GM12878 (cell line): ENCODE measurements at regions not wholly inside any gene's neighbourhood (a gene's known extent, or its start where the extent isn't known, plus 50 kb on each side); places are given as distances from the start of the nearest gene placed in this dataset.

Experiments used
- ATAC-seq: fragments of 200-7000 bp; cut with Tn5 transposase; 3 replicates; pipeline ENCODE4 v1.9.1; 2020; ENCODE audit warnings: mild to moderate bottlenecking, moderate library complexity
- BruUV-seq: library from RNA; stranded (reverse); fragments of 400-500 nt; replicated peaks from 2 replicates; lab custom pipeline; 2021; lab: Mats Ljungman, UMichigan
- CTCF ChIA-PET: fragments of 300-600 bp; sonication (Branson Sonifier 250); formaldehyde crosslinking; extraction: SDS; loops from one replicate; lab custom pipeline; 2021; ENCODE audit warnings: inconsistent platforms; lab: Yijun Ruan, JAX
- POLR2A ChIA-PET: fragments of 350-600 bp; formaldehyde crosslinking; extraction: SDS; loops from one replicate; lab custom pipeline; 2021; ENCODE audit warnings: inconsistent platforms; lab: Charles Lee
- RAD21 ChIA-PET: fragments of 300-600 bp; sonication (Branson Sonifier 250); formaldehyde crosslinking; loops from one replicate; lab custom pipeline; 2023; ENCODE audit warnings: antibody characterized with exemption; ENCODE audit not compliant: unreplicated experiment; lab: Charles Lee
- SMC1A ChIA-PET: fragments of 300-600 bp; sonication (Branson Sonifier 250); formaldehyde crosslinking; loops from one replicate; lab custom pipeline; 2023; ENCODE audit not compliant: unreplicated experiment, uncharacterized antibody; lab: Charles Lee
- DNase-seq: peaks from one replicate; pipeline ENCODE4 v3.0.0-alpha.2; 2011; ENCODE audit warnings: low read depth, low spot score
- FAIRE-seq: peaks from 3 replicates; lab custom pipeline; 2011; peaks lifted over from hg19 to GRCh38; lab: Jason Lieb, UNC
- H2AFZ ChIP-seq: 2 replicates; pipeline ENCODE4 v1.6.0; 2011; ENCODE audit warnings: low read depth, low read length, control low read depth; ENCODE audit not compliant: control insufficient read depth
- H3K27ac ChIP-seq: 2 replicates; pipeline ENCODE4 v1.5.1; 2011; ENCODE audit warnings: control low read depth; ENCODE audit not compliant: control insufficient read depth, insufficient read depth
- H3K27me3 ChIP-seq, 2 experiments: replicated peaks in 1 of 2; 2 replicates each; pipeline versions ENCODE4 v1.6.0 to v1.6.1; 2011; ENCODE audit warnings: low read length in 1 of 2; ENCODE audit not compliant: control insufficient read depth in 2 of 2, insufficient read depth in 2 of 2
- H3K36me3 ChIP-seq, 2 experiments: 2 replicates each; pipeline ENCODE4 v1.5.1; 2011; ENCODE audit warnings: low read length in 1 of 2; ENCODE audit not compliant: control insufficient read depth in 2 of 2, insufficient read depth in 2 of 2
- H3K4me1 ChIP-seq: 2 replicates; pipeline ENCODE4 v1.6.1; 2011; ENCODE audit warnings: mild to moderate bottlenecking, low read length, moderate library complexity, mixed read lengths; ENCODE audit not compliant: control insufficient read depth, insufficient read depth
- H3K4me2 ChIP-seq: 2 replicates; pipeline ENCODE4 v1.6.0; 2011; ENCODE audit warnings: control low read depth; ENCODE audit not compliant: control insufficient read depth, insufficient read depth
- H3K4me3 ChIP-seq: fragments of 200-600 bp; sonication (generic); 2 replicates; pipeline ENCODE4 v1.5.1; 2016
- H3K79me2 ChIP-seq: 2 replicates; pipeline ENCODE4 v1.6.0; 2011; ENCODE audit warnings: low read length; ENCODE audit not compliant: control insufficient read depth, insufficient read depth
- H3K9ac ChIP-seq: 2 replicates; pipeline ENCODE4 v1.8.0; 2011; ENCODE audit warnings: low read length, control low read depth, mixed read lengths; ENCODE audit not compliant: control insufficient read depth, insufficient read depth
- H3K9me3 ChIP-seq: replicated peaks from 3 replicates; pipeline ENCODE4 v1.5.1; 2011; ENCODE audit warnings: mild to moderate bottlenecking, low read length; ENCODE audit not compliant: control insufficient read depth, insufficient read depth
- H4K20me1 ChIP-seq: 2 replicates; pipeline ENCODE4 v1.6.0; 2011; ENCODE audit not compliant: control insufficient read depth, insufficient read depth
- ATF7 ChIP-seq: fragments of 450-650 bp; IDR thresholded peaks from 2 replicates; pipeline ENCODE4 v1.6.1; 2016; ENCODE audit warnings: low read depth, mild to moderate bottlenecking
- BCL11A ChIP-seq: IDR thresholded peaks from 2 replicates; pipeline ENCODE4 v1.6.1; 2011; ENCODE audit warnings: low read depth, low read length
- CBX3 ChIP-seq: fragments of 200-600 bp; sonication (generic); IDR thresholded peaks from 2 replicates; pipeline ENCODE4 v1.6.1; 2016; ENCODE audit warnings: low read depth, borderline replicate concordance
- CBX5 ChIP-seq: sonication (generic); IDR thresholded peaks from 2 replicates; pipeline ENCODE4 v1.6.1; 2016; ENCODE audit warnings: low read depth, moderate library complexity, mild to moderate bottlenecking, inconsistent platforms
- KDM1A ChIP-seq: fragments of 200-600 bp; sonication (generic); IDR thresholded peaks from 2 replicates; pipeline ENCODE4 v1.6.1; 2016; ENCODE audit warnings: borderline replicate concordance
- MEF2A ChIP-seq: IDR thresholded peaks from 2 replicates; pipeline ENCODE4 v1.6.1; 2011; ENCODE audit warnings: low read depth, mild to moderate bottlenecking, low read length, moderate library complexity; ENCODE audit not compliant: insufficient read depth
- MLLT1 ChIP-seq: fragments of 450-650 bp; IDR thresholded peaks from 2 replicates; pipeline ENCODE4 v1.6.1; 2016; ENCODE audit warnings: mild to moderate bottlenecking
- MTA2 ChIP-seq: fragments of 450-650 bp; IDR thresholded peaks from 2 replicates; pipeline ENCODE4 v1.6.1; 2016; ENCODE audit warnings: low read depth, mild to moderate bottlenecking, moderate library complexity
- NRF1 ChIP-seq: conservative IDR thresholded peaks from 2 replicates; pipeline ENCODE4 v1.6.1; 2011; ENCODE audit warnings: mild to moderate bottlenecking, low read depth, low read length, improper control_type of control experiment
- PML ChIP-seq: IDR thresholded peaks from 2 replicates; pipeline ENCODE4 v1.6.1; 2012; ENCODE audit warnings: low read length, inconsistent platforms
- POU2F2 ChIP-seq: IDR thresholded peaks from 3 replicates; pipeline ENCODE4 v1.6.1; 2011; ENCODE audit warnings: low read depth, mild to moderate bottlenecking, low read length, borderline replicate concordance
- SP1 ChIP-seq: IDR thresholded peaks from one replicate; pipeline ENCODE4 v1.6.1; 2011; ENCODE audit warnings: low read depth, low read length
- STAT1 ChIP-seq: fragments of 450-650 bp; conservative IDR thresholded peaks from 2 replicates; pipeline ENCODE4 v1.6.1; 2014; ENCODE audit warnings: antibody characterized with exemption, mild to moderate bottlenecking
- USF1 ChIP-seq: IDR thresholded peaks from 2 replicates; pipeline ENCODE4 v1.6.1; 2011; ENCODE audit warnings: borderline replicate concordance, low read depth, mild to moderate bottlenecking, moderate library complexity, mixed read lengths, low read length; ENCODE audit not compliant: insufficient read depth; ENCODE audit errors: extremely low read length
- ZZZ3 ChIP-seq: IDR thresholded peaks from 2 replicates; pipeline ENCODE4 v1.6.1; 2011; ENCODE audit warnings: low read depth; ENCODE audit not compliant: control insufficient read depth, insufficient read length
- WGBS: methylation state at CpG from one replicate; pipeline ENCODE4 v1.1.6; 2016; ENCODE audit warnings: low lambda C conversion rate; ENCODE audit not compliant: insufficient replicate concordance, insufficient coverage; ENCODE audit errors: missing lambda C conversion rate; 5-methylcytosine and 5-hydroxymethylcytosine counted together
- in situ Hi-C: fragments of 300-500 bp; cut with MboI; formaldehyde crosslinking; loops from 9 replicates; pipeline ENCODE4 v1.14.3; 2018; ENCODE audit warnings: mixed read lengths
- intact Hi-C: fragments of 100-400 bp; cut with micrococcal nuclease; formaldehyde crosslinking; loops from one replicate; pipeline ENCODE4 v1.14.2; 2022; ENCODE audit not compliant: unreplicated experiment
- TF ChIP-seq, protein P1 (sequence below): fragments of 450-650 bp; IDR thresholded peaks from 2 replicates; pipeline ENCODE4 v1.6.1; 2017; ENCODE audit warnings: low read depth, mild to moderate bottlenecking, moderate library complexity
- TF ChIP-seq, protein P2 (sequence below): fragments of 450-650 bp; conservative IDR thresholded peaks from 2 replicates; pipeline ENCODE4 v1.6.1; 2017; ENCODE audit warnings: mild to moderate bottlenecking, moderate library complexity

DNA sequence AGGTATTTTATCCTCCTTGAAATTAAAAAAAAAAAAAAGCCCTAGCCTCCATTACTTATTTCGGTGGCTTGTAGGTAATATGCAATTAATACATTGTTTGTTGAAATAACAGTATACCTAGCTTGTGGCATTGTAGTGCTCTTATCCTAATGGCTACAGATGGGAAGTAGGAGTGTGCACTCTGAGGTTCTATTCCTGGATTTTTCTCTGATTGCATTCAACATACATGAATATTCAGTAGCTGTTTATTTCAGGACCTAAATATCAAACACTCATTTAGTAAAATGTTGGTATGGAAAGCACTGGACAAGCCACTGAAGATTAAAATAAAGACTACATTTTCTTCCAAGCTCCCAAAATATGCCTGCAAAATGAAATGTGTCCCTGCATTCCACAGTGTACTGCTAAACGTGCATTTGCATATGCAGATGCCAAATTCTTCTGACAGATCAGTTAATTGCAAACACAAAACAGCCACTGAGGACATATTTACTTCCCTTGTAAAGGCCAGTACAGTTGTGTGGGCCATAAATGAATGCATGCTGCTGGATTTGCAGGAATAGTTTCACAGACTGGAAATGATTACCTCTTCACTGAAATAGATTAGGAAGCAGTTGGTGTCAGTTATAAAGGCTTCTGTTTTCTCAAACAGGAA, 826.1 kb downstream of the PRELID2 start:
- intact Hi-C loops, result no loop called here
- SMC1A ChIA-PET, result no interaction called here
- H3K4me2 ChIP-seq, result no peak overlapping the region
- H2AFZ ChIP-seq, result no peak overlapping the region
- TF ChIP-seq CBX3 (no peak), ZZZ3 (no peak), PML (no peak), MEF2A (no peak), STAT1 (no peak), MLLT1 (no peak), CBX5 (no peak), KDM1A (no peak), BCL11A (no peak), SP1 (no peak), ATF7 (no peak), USF1 (no peak), MTA2 (no peak), POU2F2 (no peak), NRF1 (no peak)
- TF ChIP-seq, protein P1, sequence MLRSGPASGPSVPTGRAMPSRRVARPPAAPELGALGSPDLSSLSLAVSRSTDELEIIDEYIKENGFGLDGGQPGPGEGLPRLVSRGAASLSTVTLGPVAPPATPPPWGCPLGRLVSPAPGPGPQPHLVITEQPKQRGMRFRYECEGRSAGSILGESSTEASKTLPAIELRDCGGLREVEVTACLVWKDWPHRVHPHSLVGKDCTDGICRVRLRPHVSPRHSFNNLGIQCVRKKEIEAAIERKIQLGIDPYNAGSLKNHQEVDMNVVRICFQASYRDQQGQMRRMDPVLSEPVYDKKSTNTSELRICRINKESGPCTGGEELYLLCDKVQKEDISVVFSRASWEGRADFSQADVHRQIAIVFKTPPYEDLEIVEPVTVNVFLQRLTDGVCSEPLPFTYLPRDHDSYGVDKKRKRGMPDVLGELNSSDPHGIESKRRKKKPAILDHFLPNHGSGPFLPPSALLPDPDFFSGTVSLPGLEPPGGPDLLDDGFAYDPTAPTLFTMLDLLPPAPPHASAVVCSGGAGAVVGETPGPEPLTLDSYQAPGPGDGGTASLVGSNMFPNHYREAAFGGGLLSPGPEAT, result no peak
- TF ChIP-seq, protein P2, sequence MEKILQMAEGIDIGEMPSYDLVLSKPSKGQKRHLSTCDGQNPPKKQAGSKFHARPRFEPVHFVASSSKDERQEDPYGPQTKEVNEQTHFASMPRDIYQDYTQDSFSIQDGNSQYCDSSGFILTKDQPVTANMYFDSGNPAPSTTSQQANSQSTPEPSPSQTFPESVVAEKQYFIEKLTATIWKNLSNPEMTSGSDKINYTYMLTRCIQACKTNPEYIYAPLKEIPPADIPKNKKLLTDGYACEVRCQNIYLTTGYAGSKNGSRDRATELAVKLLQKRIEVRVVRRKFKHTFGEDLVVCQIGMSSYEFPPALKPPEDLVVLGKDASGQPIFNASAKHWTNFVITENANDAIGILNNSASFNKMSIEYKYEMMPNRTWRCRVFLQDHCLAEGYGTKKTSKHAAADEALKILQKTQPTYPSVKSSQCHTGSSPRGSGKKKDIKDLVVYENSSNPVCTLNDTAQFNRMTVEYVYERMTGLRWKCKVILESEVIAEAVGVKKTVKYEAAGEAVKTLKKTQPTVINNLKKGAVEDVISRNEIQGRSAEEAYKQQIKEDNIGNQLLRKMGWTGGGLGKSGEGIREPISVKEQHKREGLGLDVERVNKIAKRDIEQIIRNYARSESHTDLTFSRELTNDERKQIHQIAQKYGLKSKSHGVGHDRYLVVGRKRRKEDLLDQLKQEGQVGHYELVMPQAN, result no peak
- no TSS peak for BruUV-seq
- CTCF ChIA-PET, result no interaction called here
- H3K4me1 ChIP-seq, result no peaks in the 10 kb centered on the region
- DNase-seq (no peak), ATAC-seq (no peak), FAIRE-seq (no peak)
- POLR2A ChIA-PET, result no interaction called here
- no peaks in the 10 kb centered on the region for H3K79me2 ChIP-seq
- in situ Hi-C loops, result no loop called here
- no peak overlapping the region for H3K4me3 ChIP-seq
- H3K9me3 ChIP-seq, result no peaks in the 10 kb centered on the region
- H3K27ac ChIP-seq, result no peak overlapping the region
- no peaks in the 10 kb centered on the region for H3K27me3 ChIP-seq
- WGBS, result 3% methylated on average over 2 of the region's 2 CpGs
- RAD21 ChIA-PET, result no interaction called here
- no peaks in the 10 kb centered on the region for H3K36me3 ChIP-seq
- no peak overlapping the region for H3K9ac ChIP-seq
- no peaks in the 10 kb centered on the region for H4K20me1 ChIP-seq
